ENCODE measurements at regions not wholly inside any gene's neighbourhood (a gene's known extent, or its start where the extent isn't known, plus 50 kb on each side); places are given as distances from the start of the nearest gene placed in this dataset.

GRCh38 chr4:11028334-11028733 lies 343.8 kb upstream of the CLNK start:
- TF ChIP-seq YY1 (IDR thresholded peaks at IDR 0.05; ENCODE audit: low read depth, low read length) (no peak), CTCF (IDR thresholded peaks at IDR 0.05; ENCODE audit: control extremely low read depth in 1 of 3, insufficient read depth in 1 of 3, low read depth in 1 of 3, low read length in 3 of 3) (no peak), JUN (IDR thresholded peaks at IDR 0.05; ENCODE audit: low read depth, low read length) (no peak), POLR2AphosphoS5 (IDR thresholded peaks at IDR 0.05; ENCODE audit: low read depth, low read length) (no peak), SIN3A (conservative IDR thresholded peaks at IDR 0.05 in 1 of 2, IDR thresholded peaks at IDR 0.05 in 1 of 2; ENCODE audit: low read depth in 1 of 2, low read length in 2 of 2) (no peak), HDAC2 (IDR thresholded peaks at IDR 0.05; ENCODE audit: borderline replicate concordance in 1 of 2, low read depth in 2 of 2, low read length in 2 of 2) (no peak), MAX (IDR thresholded peaks at IDR 0.05) (no peak), POLR2A (IDR thresholded peaks at IDR 0.05; ENCODE audit: control extremely low read depth in 1 of 2, low read depth in 2 of 2, low read length in 2 of 2) (no peak)

Measured in H1 (cell line).